DND-41 (cell line): ENCODE measurements at regions not wholly inside any gene's neighbourhood (a gene's known extent, or its start where the extent isn't known, plus 50 kb on each side); places are given as distances from the start of the nearest gene placed in this dataset.

Experiments used
- EZH2 ChIP-seq: IDR thresholded peaks from 3 replicates; pipeline ENCODE4 v1.6.1; 2012; ENCODE audit warnings: borderline replicate concordance, low read depth, mild to moderate bottlenecking, moderate library complexity, low read length, inconsistent platforms; ENCODE audit not compliant: severe bottlenecking
- TF ChIP-seq, protein P1 (sequence below): IDR thresholded peaks from 2 replicates; pipeline ENCODE4 v1.5.1; 2012; ENCODE audit warnings: borderline replicate concordance, low read length, moderate library complexity, mild to moderate bottlenecking; ENCODE audit not compliant: poor library complexity, severe bottlenecking; ENCODE audit errors: extremely low read depth

DNA sequence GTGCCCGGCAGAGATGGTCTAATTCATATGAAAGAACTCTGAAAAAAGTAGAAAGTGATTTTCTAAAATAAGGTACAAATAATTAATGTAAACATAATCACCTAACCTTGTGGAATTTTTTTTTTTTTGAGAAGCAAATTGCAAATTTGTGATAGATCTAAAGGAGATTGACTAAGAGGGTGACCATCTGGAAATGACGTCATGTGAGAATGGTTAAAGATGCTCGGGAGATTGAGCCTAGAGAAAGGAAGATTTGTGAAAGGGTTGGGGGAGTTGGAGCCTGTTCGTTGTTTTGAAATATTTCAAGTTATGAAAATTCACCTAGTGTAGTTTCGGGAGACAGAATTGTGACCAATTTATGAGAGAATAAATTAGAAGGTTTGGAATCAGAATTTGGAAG lies 115.7 kb upstream of the ANK2 start:
- TF ChIP-seq EZH2 = no peak
- TF ChIP-seq, protein P1, sequence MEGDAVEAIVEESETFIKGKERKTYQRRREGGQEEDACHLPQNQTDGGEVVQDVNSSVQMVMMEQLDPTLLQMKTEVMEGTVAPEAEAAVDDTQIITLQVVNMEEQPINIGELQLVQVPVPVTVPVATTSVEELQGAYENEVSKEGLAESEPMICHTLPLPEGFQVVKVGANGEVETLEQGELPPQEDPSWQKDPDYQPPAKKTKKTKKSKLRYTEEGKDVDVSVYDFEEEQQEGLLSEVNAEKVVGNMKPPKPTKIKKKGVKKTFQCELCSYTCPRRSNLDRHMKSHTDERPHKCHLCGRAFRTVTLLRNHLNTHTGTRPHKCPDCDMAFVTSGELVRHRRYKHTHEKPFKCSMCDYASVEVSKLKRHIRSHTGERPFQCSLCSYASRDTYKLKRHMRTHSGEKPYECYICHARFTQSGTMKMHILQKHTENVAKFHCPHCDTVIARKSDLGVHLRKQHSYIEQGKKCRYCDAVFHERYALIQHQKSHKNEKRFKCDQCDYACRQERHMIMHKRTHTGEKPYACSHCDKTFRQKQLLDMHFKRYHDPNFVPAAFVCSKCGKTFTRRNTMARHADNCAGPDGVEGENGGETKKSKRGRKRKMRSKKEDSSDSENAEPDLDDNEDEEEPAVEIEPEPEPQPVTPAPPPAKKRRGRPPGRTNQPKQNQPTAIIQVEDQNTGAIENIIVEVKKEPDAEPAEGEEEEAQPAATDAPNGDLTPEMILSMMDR = no peak
